ENCODE measurements at regions not wholly inside any gene's neighbourhood (a gene's known extent, or its start where the extent isn't known, plus 50 kb on each side); places are given as distances from the start of the nearest gene placed in this dataset.

DNA sequence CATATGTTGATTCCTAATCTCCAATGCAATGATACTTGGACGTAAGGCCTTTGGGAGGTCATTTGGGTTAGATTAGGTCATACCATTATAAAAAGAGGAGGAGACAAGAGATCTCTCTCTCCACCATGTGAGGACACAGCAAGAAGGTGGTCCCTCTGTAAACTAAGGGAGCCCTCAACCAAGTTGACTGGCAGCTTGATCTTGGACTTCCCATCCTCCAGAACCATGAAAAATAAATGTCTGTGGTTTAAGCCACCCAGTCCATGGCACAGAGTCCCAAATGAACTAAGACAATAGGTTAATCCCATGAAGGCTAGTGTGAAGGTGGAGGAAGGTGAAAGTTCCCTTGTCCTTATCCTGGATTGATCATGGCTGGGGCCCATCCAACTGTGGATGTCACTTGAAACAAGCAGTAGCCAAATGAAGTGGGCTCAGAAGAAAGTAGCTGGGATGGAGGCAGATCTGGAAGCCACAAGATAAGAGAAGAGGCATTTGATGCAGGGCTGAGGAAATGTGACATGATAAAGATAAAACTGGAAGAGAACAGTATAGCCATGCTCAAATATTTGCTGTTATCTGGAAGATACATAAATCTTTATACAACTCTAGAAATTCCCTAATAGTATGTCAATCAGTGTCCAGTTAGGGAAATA, 99.9 kb downstream of the BANF2 start:
- H3K27ac ChIP-seq, result no peak overlapping the region
- H3K4me1 ChIP-seq, result peaks cover 0 to 17% (median 4%) of the 10 kb centered on the region in 10 experiments; a peak in 4 of 20 replicates
- H3K9ac ChIP-seq, result no peak overlapping the region
- no peak overlapping the region for H3K4me2 ChIP-seq
- H4K20me1 ChIP-seq, result no peaks in the 10 kb centered on the region
- no peaks in the 10 kb centered on the region for H3K27me3 ChIP-seq
- peaks cover 0 to 13% (median 9%) of the 10 kb centered on the region in 11 experiments; a peak in 14 of 22 replicates for H3K9me3 ChIP-seq (replicated peaks in 1 of 11)
- H3K4me3 ChIP-seq, result no peak overlapping the region
- no peak for TF ChIP-seq Cebpa-rat (IDR thresholded peaks at IDR 0.05)
- no peaks in the 10 kb centered on the region for H3K36me3 ChIP-seq

DNA sequence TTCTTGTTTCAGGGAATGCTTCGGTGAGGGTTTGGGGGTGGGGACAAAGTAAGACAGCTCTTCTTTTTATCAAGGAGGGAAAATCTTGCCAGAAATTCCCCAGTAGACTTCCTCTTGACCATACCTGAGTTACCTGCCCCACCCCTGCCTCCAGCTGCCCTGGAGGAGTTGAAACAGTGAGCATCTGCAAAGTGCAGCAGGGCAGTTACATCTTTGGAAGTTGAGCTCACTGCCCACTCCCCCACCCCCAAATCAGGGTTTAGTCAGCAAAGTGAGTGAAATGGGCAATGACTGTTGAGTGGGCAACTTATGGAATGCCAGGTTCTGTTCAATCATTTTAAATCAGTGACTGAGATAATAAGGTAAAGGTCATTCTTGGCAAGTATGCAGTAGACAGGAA, 98.8 kb downstream of the BANF2 start:
- H3K9me3 ChIP-seq (replicated peaks in 1 of 11), result peaks cover 0 to 16% (median 9%) of the 10 kb centered on the region in 11 experiments; a peak in 15 of 22 replicates
- H3K27me3 ChIP-seq, result no peaks in the 10 kb centered on the region
- H4K20me1 ChIP-seq, result no peaks in the 10 kb centered on the region
- no peak overlapping the region for H3K4me2 ChIP-seq
- H3K27ac ChIP-seq, result no peak overlapping the region
- H3K4me1 ChIP-seq, result peaks cover 0 to 17% (median 4%) of the 10 kb centered on the region in 10 experiments; a peak in 4 of 20 replicates
- TF ChIP-seq Cebpa-rat (IDR thresholded peaks at IDR 0.05), result no peak
- no peaks in the 10 kb centered on the region for H3K36me3 ChIP-seq
- H3K4me3 ChIP-seq, result no peak overlapping the region
- no peak overlapping the region for H3K9ac ChIP-seq

- Histone ChIP-seq H3K36me3 (no peaks in the 10 kb centered on the region), H3K4me3 (no peak overlapping the region), H3K4me2 (no peak overlapping the region), H3K9ac (no peak overlapping the region), H3K27me3 (no peaks in the 10 kb centered on the region), H4K20me1 (no peaks in the 10 kb centered on the region), H3K9me3 (replicated peaks in 1 of 11) (peaks cover 0 to 24% (median 9%) of the 10 kb centered on the region in 11 experiments; a peak in 15 of 22 replicates), H3K27ac (no peak overlapping the region), H3K4me1 (peaks cover 0 to 17% (median 4%) of the 10 kb centered on the region in 10 experiments; a peak in 4 of 20 replicates)
- TF ChIP-seq Cebpa-rat (IDR thresholded peaks at IDR 0.05), result no peak
Observed at GRCh38 chr20:17797579-17797978, 97.8 kb downstream of the BANF2 start.

DNA sequence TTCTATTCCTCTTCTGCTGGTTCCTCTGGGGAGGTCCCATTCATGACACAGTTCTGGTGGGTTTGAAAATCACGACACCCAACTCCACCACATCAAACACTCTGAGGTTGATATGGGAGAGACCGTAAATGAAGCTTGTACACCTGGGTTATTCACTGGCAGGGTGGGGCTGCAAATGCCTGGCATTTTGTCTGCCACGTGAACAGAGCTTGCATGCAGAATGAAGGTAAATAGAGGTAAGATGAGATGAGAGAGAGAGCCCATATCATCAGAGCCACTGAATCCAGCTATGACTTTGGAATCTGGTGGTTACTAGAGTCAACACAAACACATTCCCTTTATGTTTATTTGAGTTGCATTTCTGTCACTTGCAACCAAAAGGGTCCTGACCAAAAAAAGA, 97.4 kb downstream of the BANF2 start:
- Histone ChIP-seq H3K4me3 (no peak overlapping the region), H3K9me3 (replicated peaks in 1 of 11) (peaks cover 0 to 24% (median 9%) of the 10 kb centered on the region in 11 experiments; a peak in 15 of 22 replicates), H3K4me1 (peaks cover 0 to 17% (median 4%) of the 10 kb centered on the region in 10 experiments; a peak in 4 of 20 replicates), H3K27me3 (no peaks in the 10 kb centered on the region), H3K4me2 (no peak overlapping the region), H3K9ac (no peak overlapping the region), H3K36me3 (no peaks in the 10 kb centered on the region), H3K27ac (no peak overlapping the region), H4K20me1 (no peaks in the 10 kb centered on the region)
- no peak for TF ChIP-seq Cebpa-rat (IDR thresholded peaks at IDR 0.05)

DNA sequence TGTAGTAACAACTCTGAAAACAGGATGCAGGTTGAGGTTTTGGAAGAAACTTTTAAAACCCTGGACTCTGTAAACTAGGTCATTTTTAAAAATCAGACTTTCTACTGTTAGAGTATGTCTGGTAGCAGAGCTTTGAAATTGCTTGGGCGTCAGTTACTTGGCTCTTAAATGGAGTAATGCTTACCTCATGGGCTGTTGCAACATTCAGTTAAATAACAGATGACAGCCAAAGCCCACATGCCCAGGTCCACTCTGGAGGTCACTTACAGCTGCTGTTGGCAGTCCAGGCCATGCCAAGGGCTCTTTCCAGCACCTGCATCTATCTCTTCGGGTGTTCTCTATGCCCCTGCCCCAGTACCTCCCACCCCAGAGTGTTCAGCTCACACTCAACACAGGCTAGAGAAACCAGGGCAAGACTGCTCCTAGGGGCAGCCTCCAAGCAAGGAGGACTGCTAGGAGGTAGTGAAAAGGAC, 96.4 kb downstream of the BANF2 start:
- no peak overlapping the region for H3K9ac ChIP-seq
- H3K27ac ChIP-seq, result no peak overlapping the region
- H3K36me3 ChIP-seq, result no peaks in the 10 kb centered on the region
- H3K4me2 ChIP-seq, result peak overlapping the region in 2 of 11 experiments; percentile 24 to 34; a peak in 2 of 22 replicates
- H4K20me1 ChIP-seq, result no peaks in the 10 kb centered on the region
- H3K9me3 ChIP-seq (replicated peaks in 1 of 11), result peaks cover 0 to 24% (median 9%) of the 10 kb centered on the region in 11 experiments; a peak in 15 of 22 replicates
- no peak for TF ChIP-seq Cebpa-rat (IDR thresholded peaks at IDR 0.05)
- no peak overlapping the region for H3K4me3 ChIP-seq
- peaks cover 0 to 17% (median 4%) of the 10 kb centered on the region in 10 experiments; a peak in 4 of 20 replicates for H3K4me1 ChIP-seq
- H3K27me3 ChIP-seq, result no peaks in the 10 kb centered on the region

DNA sequence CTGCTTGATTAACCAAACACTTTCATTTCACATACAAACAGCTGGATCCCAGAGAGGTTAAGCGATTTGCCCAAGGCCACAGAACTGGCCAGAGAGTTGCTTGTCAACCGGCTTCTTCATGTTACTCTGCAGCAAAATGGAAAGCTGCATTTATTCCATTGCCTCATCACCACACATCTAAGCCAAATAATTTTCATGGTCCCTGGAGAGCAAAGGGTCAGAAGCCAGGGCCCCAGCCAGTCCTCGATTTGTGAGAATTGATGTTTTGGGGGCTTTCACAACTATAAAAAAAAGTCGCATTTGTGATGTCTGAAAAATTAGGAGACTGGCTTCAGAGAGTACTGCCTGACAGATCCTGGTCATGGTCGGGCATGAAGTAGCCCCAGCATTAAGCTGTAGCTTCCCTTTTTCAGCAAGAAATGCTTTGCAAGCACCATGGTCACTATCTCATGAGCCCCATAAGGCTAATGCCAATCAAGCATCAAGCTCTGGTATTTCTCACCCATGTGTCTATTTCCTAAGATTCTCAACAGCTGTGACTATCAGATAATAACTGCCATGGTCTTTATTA, 95.8 kb downstream of the BANF2 start:
- no peak overlapping the region for H3K4me3 ChIP-seq
- H3K36me3 ChIP-seq, result no peaks in the 10 kb centered on the region
- H3K4me1 ChIP-seq, result peaks cover 0 to 15% (median 4%) of the 10 kb centered on the region in 10 experiments; a peak in 4 of 20 replicates
- no peaks in the 10 kb centered on the region for H3K27me3 ChIP-seq
- H3K9me3 ChIP-seq (replicated peaks in 1 of 11), result peaks cover 0 to 24% (median 9%) of the 10 kb centered on the region in 11 experiments; a peak in 15 of 22 replicates
- H3K4me2 ChIP-seq, result peak overlapping the region in 3 of 11 experiments; percentile 7 to 34 (median 24); a peak in 5 of 22 replicates
- no peak for TF ChIP-seq Cebpa-rat (IDR thresholded peaks at IDR 0.05)
- H3K9ac ChIP-seq, result no peak overlapping the region
- H4K20me1 ChIP-seq, result no peaks in the 10 kb centered on the region
- no peak overlapping the region for H3K27ac ChIP-seq

DNA sequence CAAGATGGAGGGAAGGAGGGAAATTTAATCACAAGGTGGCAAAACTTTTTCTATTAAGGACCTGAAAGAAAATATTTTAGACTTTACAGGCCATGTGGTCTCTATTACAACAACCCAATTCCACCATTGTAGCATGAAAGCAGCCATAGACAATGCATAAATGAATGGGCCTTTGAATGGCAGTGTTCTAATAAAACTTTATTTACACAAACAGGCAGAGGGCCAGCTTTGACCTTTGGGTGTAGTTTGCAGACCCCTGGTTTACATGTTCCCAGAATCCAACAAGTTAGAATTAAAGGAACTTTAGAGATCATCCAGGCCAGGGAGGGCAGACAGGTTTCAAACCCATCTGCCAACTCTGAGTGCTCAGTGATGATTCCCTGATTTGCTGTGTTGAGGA, 95.2 kb downstream of the BANF2 start:
- Histone ChIP-seq H3K27me3 (no peaks in the 10 kb centered on the region), H3K36me3 (no peaks in the 10 kb centered on the region), H3K4me1 (peaks cover 0 to 10% (median 4%) of the 10 kb centered on the region in 10 experiments; a peak in 4 of 20 replicates), H3K4me2 (peak overlapping the region in 1 of 11 experiments; percentile 24; a peak in 2 of 22 replicates), H3K9ac (no peak overlapping the region), H3K9me3 (replicated peaks in 1 of 11) (peaks cover 0 to 24% (median 9%) of the 10 kb centered on the region in 11 experiments; a peak in 15 of 22 replicates), H4K20me1 (no peaks in the 10 kb centered on the region), H3K27ac (no peak overlapping the region), H3K4me3 (no peak overlapping the region)
- TF ChIP-seq Cebpa-rat (IDR thresholded peaks at IDR 0.05), result no peak

DNA sequence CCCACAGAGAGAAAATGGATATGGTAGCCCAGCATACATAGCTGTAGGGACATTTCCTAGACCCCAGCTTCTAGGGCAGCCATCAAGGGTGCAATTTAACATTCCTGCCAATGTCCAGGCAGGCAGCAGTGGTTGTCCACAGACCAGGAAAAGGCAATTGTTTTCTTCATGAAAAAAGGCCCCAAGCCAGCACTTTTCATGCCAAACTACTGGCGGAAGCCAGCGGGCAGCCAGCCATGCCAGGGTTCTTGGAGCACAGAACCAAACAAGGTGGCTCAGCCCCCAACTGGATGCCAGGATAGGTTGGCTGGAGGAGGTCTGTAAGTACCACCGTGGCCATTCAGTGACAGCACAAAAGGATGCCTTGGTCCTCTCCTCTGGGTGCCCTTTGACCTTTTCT, 94.6 kb downstream of the BANF2 start:
- Histone ChIP-seq H3K9ac (no peak overlapping the region), H4K20me1 (no peaks in the 10 kb centered on the region), H3K9me3 (replicated peaks in 1 of 11) (peaks cover 0 to 20% (median 5%) of the 10 kb centered on the region in 11 experiments; a peak in 13 of 22 replicates), H3K4me2 (no peak overlapping the region), H3K27me3 (no peaks in the 10 kb centered on the region), H3K4me3 (no peak overlapping the region), H3K27ac (no peak overlapping the region), H3K4me1 (peaks cover 0 to 10% (median 4%) of the 10 kb centered on the region in 10 experiments; a peak in 4 of 20 replicates), H3K36me3 (no peaks in the 10 kb centered on the region)
- TF ChIP-seq Cebpa-rat (IDR thresholded peaks at IDR 0.05), result no peak

DNA sequence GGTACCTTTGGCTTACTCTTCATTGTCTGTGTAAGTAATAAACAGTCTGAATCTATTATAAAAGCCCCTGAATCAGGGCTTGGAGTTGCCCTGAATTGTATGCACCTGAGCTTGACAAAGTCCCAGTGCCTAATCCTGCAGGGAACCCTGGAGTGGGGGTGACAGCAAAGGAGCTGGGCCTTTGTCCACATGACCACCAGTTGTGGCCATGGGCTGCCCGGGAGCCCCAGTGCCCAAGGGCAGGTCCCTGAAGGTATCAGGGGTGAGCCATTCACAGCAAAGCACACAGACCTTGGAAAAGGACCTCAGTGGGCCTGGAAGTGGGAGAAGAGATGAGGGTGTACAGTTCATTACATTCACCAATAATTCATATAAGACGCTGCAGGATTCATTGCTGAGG, 94.2 kb downstream of the BANF2 start:
- Histone ChIP-seq H3K36me3 (no peaks in the 10 kb centered on the region), H3K4me3 (no peak overlapping the region), H3K27ac (no peak overlapping the region), H3K9me3 (replicated peaks in 1 of 11) (peaks cover 0 to 15% (median 5%) of the 10 kb centered on the region in 11 experiments; a peak in 7 of 22 replicates), H3K27me3 (no peaks in the 10 kb centered on the region), H3K4me1 (peaks cover 0 to 10% (median 4%) of the 10 kb centered on the region in 10 experiments; a peak in 4 of 20 replicates), H4K20me1 (no peaks in the 10 kb centered on the region), H3K4me2 (no peak overlapping the region), H3K9ac (no peak overlapping the region)
- TF ChIP-seq Cebpa-rat (IDR thresholded peaks at IDR 0.05), result no peak

All from BLaER1 treated with 17β-estradiol and CSF1 and Interleukin-3, amounts not matched to agents 10 nM and 100 nM (cell line).